CD4-positive, alpha-beta T cell treated with Interleukin-4 for 1 hour (primary cell): ENCODE measurements at regions not wholly inside any gene's neighbourhood (a gene's known extent, or its start where the extent isn't known, plus 50 kb on each side); places are given as distances from the start of the nearest gene placed in this dataset.

Experiments used
- DNase-seq, 2 donors: peaks; one replicate each; pipeline ENCODE4 v3.0.0-alpha.2; 2020 to 2022

DNA sequence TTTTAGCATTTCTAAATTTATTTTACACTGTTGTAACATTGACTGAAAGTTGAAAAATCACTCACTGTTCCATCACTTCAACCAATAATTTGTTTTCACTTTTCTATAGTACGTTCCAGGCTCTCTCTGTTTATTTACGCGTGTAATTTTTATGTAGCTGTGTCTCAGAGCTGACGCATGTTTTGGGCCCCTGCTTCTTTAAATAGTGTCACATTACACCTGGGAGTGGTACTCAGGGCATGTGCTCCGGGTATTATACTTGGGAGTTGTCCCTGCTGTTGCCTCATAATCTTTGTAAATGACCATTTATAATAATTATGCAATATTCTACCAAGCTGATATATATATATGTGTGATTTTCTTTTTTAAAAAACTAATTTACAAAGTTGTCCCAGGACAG is 132.8 kb upstream of the CPM start:
- DNase-seq = no peak

GRCh38 chr12:69066492-69067373 is 133.8 kb upstream of the CPM start:
- DNase-seq = no peak

- no peak for DNase-seq
Observed at GRCh38 chr12:69067713-69068112, 134.7 kb upstream of the CPM start.

DNA sequence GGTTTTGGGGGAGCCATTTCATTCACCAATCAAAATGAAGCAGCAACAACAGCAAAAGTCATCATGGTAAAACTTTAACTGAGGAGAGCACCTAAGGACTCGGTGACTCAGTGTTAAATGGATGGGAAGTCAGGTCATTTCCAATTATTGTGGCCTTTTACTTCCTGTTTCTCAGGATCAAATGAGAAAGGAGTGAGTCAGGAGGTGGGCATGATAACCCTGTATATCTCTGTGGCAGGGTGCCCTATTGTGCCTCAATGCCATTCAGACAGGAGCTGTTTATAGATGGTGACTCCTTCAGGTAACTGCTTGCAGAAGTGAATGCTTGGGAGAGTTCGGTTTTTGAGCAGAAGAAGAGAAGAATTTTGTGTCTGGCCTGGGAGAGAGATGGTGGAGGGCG is 135.5 kb upstream of the CPM start:
- DNase-seq = no peak

DNA sequence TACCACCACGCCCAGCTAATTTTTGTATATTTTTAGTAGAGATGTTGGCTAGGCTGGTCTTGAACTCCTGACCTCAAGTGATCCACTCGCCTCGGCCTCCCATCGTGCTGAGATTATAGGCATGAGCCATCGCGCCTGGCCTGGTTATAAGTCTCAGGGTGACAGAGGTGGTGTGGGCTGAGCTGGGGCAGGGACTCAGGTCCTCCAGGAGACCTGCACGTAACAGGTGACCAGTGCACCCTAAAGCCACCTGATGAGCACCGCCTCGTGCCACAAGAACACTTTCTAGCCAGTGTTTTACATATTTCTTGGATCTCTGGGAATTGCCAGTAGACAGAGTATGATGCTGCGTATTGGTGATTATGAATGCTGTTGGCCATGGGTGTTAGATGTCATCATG is 136.5 kb upstream of the CPM start:
- no peak for DNase-seq

- DNase-seq = peak; percentile 50 to 57
Observed at GRCh38 chr12:69070319-69071090, 137.5 kb upstream of the CPM start.

GRCh38 chr12:69071091-69071370 is 138.1 kb upstream of the CPM start:
- DNase-seq = no peak

GRCh38 chr12:69073035-69073434 is 140.1 kb upstream of the CPM start:
- no peak for DNase-seq

DNA sequence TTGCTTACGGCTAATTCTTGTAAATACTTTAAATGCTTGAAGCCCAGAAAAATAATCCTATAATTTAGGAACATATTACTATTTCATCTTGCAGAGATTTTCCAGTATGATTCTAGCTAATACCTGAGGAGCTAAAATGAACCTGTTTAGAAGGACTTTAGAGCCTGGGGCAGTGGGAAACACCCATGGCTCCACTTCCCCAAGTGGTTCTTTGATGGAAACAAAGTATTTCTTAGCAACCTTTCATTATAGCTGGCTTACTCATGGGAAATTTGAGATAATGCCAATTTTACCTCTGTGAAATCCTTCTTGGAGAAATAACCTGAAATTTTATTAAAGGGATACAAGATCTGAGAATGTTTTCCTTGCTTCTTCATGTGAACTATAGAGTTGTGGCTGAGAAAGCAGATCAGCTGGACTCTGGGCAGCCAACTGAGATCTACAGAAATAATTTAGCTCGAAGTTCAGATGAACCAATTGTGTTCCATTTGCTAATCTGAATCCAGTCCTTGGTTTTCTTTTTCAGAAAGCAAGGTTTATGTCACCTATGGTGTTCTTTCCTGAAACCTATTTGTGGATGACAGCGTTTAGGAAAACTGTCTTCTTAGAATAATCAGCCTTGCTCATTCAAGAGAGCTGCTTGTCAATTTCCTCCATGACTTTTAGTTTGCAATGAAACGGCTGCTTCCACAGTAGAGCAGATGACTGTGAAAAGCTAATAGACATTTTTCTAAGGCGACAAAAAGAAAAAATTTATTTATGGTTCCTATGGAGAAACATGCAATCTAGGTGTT is 141.8 kb upstream of the CPM start:
- DNase-seq = no peak

DNA sequence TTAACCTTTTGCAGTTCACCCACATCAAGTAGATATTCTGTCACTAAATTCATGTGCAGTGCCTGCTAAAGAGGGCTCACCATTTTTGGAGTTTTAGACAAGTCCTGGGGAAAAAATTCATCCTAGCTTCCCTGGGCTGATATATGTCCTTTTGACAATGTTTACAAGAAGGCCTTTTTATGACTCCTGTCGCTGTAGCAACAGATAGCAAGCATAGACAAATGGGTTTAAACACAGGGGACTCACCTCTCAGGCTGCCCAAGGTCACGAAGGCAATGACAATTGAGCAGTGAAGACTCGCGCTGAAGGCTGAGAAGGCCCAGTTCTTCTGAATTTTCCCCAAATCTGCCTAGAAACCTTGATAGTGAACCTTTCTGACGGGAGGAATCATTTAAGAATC is 150.7 kb upstream of the CPM start:
- DNase-seq = no peak

GRCh38 chr12:69084816-69085378 is 151.9 kb upstream of the CPM start:
- no peak for DNase-seq

GRCh38 chr12:69085852-69086251 is 152.9 kb upstream of the CPM start:
- DNase-seq = no peak

DNA sequence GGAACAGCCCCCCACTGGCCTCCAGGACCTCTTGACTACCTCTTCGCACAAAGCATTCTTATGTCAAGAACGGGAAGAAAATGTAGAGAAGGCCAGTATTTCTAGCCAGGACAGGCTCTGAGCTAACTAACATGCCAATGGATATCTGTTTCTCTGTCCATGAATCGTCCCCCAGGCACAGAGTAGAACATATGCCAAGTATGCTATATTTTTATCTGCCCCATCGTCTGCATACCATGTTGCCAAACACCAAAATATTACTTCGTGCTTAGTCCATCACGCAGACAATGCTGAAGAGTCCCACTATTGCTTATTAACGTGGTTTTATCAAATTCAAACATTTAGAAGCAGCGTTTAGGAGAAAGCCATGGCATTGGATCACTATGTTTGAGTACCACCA is 151.4 kb upstream of the CPSF6 start:
- DNase-seq = no peak

DNA sequence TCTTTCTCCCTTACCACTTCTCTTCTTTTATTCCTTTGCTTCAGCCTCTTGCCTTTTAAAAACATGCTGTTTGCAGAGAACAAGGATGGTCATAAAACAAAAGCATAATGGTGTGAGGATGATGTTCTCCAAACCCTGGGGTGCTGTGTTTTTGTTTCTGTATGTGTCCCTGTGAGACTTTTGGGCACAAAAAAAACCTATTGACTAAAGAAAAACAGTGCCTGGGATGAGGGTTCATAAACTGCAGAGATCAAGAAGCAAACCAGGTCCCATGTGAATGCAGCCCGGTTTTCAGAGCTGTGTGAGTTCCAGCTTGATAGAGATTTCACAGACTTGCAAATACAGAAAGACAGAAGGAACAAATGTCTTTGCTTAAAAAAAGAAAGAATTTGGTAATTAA is 148.6 kb upstream of the CPSF6 start:
- no peak for DNase-seq

DNA sequence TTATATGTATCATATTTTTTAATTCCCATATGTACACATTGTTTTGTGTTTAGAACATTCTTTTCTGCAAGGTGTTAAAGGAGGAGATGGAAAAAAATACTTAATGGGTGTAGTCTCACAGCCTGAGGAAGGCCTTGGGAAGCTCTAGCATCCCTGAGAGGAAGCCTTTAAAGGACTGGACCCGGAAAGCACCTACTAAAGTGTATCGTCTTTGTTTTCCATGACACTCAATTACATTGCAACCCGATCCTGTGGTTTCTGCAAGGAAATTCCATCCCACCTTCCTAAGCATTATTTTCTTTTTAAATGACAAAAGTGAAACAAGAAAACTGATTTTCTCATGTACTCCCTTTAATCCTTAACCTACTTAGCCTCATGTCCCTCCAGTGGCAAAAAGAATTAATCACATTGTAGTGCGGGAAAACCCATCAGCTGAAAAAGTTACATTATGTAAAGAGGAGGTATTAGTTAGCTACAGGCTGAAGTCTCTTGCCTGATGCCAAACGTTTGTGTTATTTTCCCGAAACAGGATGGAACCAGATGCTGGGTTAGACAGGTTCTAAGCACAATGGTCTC is 147.8 kb upstream of the CPSF6 start:
- DNase-seq = no peak

- no peak for DNase-seq
Observed at GRCh38 chr12:69092137-69092536, 147.2 kb upstream of the CPSF6 start.

DNA sequence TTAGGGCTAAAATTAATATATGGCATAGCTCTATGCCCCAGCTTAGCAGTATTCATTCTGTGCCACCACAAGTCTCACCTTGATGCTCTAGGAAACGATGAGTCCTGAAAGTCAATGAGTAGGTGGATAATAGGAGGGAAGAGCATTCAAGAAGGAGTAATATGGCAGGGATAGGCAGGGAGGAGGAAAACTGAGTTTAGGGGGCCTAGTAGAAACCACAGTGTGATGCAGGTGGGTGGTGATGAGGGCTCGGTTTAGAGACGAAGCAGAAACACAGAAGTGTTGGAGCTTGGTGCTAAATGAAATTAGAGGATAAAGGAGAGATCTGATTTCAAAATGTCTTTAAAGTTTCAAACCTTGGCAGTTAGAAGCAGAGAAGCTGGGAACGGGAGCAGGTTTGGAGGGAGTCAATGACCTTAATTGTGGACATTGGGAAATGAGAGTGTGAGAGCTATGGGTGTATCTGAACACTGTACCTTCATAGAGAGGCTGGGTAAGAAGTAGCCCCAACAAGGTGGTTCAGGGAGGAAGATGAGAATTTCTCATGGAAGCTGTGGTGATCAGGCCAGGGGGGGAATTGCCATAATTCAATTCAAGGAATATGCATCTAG is 144.7 kb upstream of the CPSF6 start:
- no peak for DNase-seq

GRCh38 chr12:69095765-69096477 is 143.4 kb upstream of the CPSF6 start:
- no peak for DNase-seq

- DNase-seq = no peak
Observed at GRCh38 chr12:69096669-69097335, 142.6 kb upstream of the CPSF6 start.

DNA sequence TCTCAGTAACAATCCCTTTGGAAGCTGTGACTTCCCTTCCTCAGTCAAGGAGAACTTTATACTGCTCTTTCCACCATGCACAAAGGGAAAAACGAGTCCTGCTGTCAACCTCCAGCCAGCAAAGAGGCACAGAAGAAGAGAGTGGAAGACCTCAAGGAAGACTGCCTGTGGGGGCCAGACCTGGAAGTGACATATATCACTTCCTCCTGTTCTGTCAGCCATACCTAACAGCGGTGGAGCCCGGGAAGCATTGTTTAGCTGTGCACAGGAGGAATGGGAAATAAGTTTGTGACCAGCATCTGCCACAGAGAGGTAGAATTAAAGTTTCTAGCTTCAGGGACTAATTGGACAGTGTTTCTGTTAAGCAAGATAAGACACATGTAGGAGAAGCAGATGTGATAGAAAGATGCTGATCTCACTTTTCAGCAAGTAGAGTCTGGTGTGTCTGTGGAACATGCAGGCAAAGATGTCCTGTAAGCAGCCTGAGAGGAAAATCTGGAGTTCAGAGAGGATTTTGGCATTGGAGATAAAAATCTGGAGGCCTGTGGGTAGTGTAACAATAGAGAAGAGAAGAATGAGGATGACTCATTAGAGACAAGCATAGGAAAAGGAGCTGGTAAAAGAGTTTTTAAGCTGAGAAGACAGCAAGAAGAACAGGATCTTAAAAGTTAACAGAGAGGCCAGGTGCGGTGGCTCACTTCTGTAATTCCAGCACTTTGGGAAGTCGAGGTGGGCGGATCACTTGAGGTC is 141.6 kb upstream of the CPSF6 start:
- DNase-seq = no peak
